Activated T-helper 1 cell treated with anti-CD3 and anti-CD28 coated beads, Interleukin-12 subunit alpha, Interleukin-12 subunit beta, Interleukin-2, Interleukin-4 antibody, amounts not matched to agents 30 ng/mL and 10 ng/mL and 1 ng/mL, durations not matched to agents 14 hours and 24 hours and 36 hours (primary cell): ENCODE measurements at regions not wholly inside any gene's neighbourhood (a gene's known extent, or its start where the extent isn't known, plus 50 kb on each side); places are given as distances from the start of the nearest gene placed in this dataset.

ENCODE experiments used
- DNase-seq: peaks from one replicate; pipeline ENCODE4 v3.0.0; 2021; ENCODE audit warnings: low spot score
- H3K27ac Mint-ChIP-seq: one replicate; pipeline ENCODE4 v1.8.0; 2021; ENCODE audit warnings: mild to moderate bottlenecking, mixed read lengths
- H3K27me3 Mint-ChIP-seq: one replicate; pipeline ENCODE4 v1.8.0; 2022; ENCODE audit warnings: mild to moderate bottlenecking, moderate library complexity, mixed read lengths; ENCODE audit not compliant: insufficient read depth
- H3K36me3 Mint-ChIP-seq: one replicate; pipeline ENCODE4 v1.8.0; 2021; ENCODE audit warnings: low read depth, mixed read lengths
- H3K4me1 Mint-ChIP-seq: one replicate; pipeline ENCODE4 v1.8.0; 2021; ENCODE audit warnings: low read depth, mixed read lengths
- H3K4me3 Mint-ChIP-seq: one replicate; pipeline ENCODE4 v1.8.0; 2021; ENCODE audit warnings: mild to moderate bottlenecking, moderate library complexity, mixed read lengths
- H3K9me3 Mint-ChIP-seq: one replicate; pipeline ENCODE4 v1.8.0; 2021; ENCODE audit warnings: mixed read lengths
- intact Hi-C: fragments of 100-400 bp; cut with micrococcal nuclease; formaldehyde crosslinking; loops from one replicate; pipeline ENCODE4 v1.15.1; 2024

GRCh38 chr1:8219530-8219929, 98.4 kb upstream of the SLC45A1 start:
- no peak overlapping the region for H3K4me3 Mint-ChIP-seq
- H3K27me3 Mint-ChIP-seq, result peaks cover 31% of the 10 kb centered on the region
- H3K36me3 Mint-ChIP-seq, result no peaks in the 10 kb centered on the region
- DNase-seq, result no peak
- peaks cover 4% of the 10 kb centered on the region for H3K4me1 Mint-ChIP-seq
- no peaks in the 10 kb centered on the region for H3K9me3 Mint-ChIP-seq
- no peak overlapping the region for H3K27ac Mint-ChIP-seq
- intact Hi-C loops, result no loop called here

- H3K27ac Mint-ChIP-seq, result no peak overlapping the region
- no peaks in the 10 kb centered on the region for H3K36me3 Mint-ChIP-seq
- peaks cover 31% of the 10 kb centered on the region for H3K27me3 Mint-ChIP-seq
- no peaks in the 10 kb centered on the region for H3K9me3 Mint-ChIP-seq
- intact Hi-C loops, result no loop called here
- H3K4me3 Mint-ChIP-seq, result peak overlapping the region; percentile 5
- peaks cover 4% of the 10 kb centered on the region for H3K4me1 Mint-ChIP-seq
- no peak for DNase-seq
Observed at GRCh38 chr1:8218351-8219092, 99.4 kb upstream of the SLC45A1 start.

- Mint-ChIP-seq H3K27ac (no peak overlapping the region), H3K4me1 (peaks cover 6% of the 10 kb centered on the region), H3K9me3 (no peaks in the 10 kb centered on the region), H3K4me3 (peak overlapping the region; percentile 45), H3K27me3 (peaks cover 31% of the 10 kb centered on the region), H3K36me3 (no peaks in the 10 kb centered on the region)
- intact Hi-C loops, result no loop called here
- DNase-seq, result no peak
Observed at GRCh38 chr1:8217809-8218208, 100.1 kb upstream of the SLC45A1 start.

DNA sequence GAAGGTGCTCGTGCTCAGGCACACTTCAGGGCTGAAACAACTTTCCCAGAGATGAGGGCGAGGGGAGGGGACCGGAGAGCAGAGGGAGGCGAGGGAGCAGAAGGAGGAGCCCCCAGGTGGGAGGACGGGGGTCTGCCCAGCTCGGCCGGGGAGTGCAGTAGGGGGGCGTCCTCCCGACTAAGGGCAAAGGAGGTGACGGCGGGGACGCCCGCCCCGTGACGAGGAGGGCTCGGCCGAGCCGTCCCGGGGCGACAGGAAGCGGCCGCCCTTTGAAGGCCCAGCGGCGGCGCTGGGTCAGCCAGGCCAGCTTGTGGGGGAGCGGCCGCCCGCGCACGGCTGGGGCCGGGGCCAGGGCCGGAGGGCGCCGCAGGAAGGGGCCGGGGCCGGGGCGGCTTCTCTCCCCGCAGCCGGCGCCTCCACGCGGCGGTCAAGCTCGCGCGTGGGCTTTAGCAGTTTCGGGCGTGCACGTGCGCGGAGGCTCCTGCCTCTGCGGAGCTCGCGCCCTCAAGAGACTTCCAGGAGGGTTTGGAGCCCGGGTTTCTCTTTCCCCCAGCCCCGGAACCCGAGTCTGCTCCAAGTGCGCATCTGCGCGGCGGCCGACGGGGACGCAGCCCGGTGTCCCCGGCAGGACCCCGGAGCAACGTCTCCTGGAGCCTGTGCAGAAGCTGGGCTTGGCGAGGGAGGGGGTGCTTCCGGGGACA, 100.8 kb upstream of the SLC45A1 start:
- Mint-ChIP-seq H3K4me1 (peaks cover 12% of the 10 kb centered on the region), H3K4me3 (peak overlapping the region; percentile 61), H3K9me3 (no peaks in the 10 kb centered on the region), H3K27me3 (peaks cover 34% of the 10 kb centered on the region), H3K36me3 (peaks cover 3% of the 10 kb centered on the region), H3K27ac (no peak overlapping the region)
- no peak for DNase-seq
- intact Hi-C loops, result no loop called here

DNA sequence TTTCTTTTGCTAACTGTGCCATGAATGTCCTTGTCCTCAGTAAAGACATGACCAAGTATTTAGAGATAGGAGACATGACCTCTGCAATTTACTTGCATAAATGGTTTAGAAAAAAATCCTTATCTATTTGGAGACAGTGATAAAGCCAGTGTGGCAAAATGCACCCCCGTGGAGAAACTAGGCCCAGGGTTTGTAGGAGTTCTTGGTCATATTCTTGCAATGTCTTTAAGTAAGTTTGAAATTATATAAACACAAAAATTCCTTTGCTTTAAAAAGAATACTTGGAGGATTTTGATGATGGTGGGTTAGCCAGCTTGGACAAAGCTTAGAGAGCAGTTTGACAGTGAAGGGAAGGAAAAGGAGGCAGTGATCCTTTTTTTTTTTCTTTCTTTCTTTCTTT, 101.9 kb upstream of the SLC45A1 start:
- intact Hi-C loops, result no loop called here
- Mint-ChIP-seq H3K4me3 (no peak overlapping the region), H3K4me1 (peaks cover 22% of the 10 kb centered on the region), H3K27me3 (peaks cover 35% of the 10 kb centered on the region), H3K9me3 (no peaks in the 10 kb centered on the region), H3K36me3 (peaks cover 4% of the 10 kb centered on the region), H3K27ac (no peak overlapping the region)
- DNase-seq, result no peak

DNA sequence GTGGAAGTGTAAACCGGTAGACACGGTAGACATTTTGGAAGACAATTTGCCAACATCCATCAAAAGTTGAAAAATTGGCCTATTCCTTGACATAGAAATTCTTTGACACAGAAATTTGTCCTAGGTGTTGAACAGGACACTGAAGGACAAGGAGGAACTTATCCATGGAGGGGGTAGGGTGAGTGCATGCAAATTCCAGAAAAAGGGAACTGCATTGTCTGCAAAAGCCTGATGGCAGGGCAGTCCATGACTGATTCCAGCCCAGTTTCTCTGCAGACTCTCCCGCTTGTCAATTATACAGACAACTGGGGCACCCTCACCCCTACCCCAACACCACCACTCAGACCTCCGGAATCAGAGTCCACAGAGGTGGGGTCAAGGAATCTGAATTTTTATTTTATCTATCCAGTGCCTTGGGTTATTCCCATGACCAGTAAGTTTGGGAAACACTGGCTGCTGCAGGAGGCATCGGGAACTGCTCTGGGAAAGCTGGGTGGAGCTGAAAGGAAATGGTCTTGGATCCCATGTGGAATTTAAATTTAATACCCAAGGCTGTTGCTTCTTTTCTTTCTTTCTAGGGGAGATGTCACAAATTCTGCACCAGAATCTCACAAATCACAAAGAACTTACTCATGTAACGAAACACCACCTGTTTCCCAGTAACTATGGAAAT, 103.3 kb upstream of the SLC45A1 start:
- Mint-ChIP-seq H3K36me3 (peaks cover 4% of the 10 kb centered on the region), H3K4me3 (no peak overlapping the region), H3K27me3 (peaks cover 28% of the 10 kb centered on the region), H3K4me1 (peaks cover 22% of the 10 kb centered on the region), H3K9me3 (no peaks in the 10 kb centered on the region), H3K27ac (no peak overlapping the region)
- DNase-seq, result no peak
- intact Hi-C loops, result no loop called here

- H3K9me3 Mint-ChIP-seq, result no peaks in the 10 kb centered on the region
- DNase-seq, result no peak
- no peak overlapping the region for H3K4me3 Mint-ChIP-seq
- no peak overlapping the region for H3K27ac Mint-ChIP-seq
- intact Hi-C loops, result no loop called here
- peaks cover 22% of the 10 kb centered on the region for H3K4me1 Mint-ChIP-seq
- H3K36me3 Mint-ChIP-seq, result peaks cover 4% of the 10 kb centered on the region
- H3K27me3 Mint-ChIP-seq, result peaks cover 29% of the 10 kb centered on the region
Observed at GRCh38 chr1:8213676-8214075, 104.2 kb upstream of the SLC45A1 start.

DNA sequence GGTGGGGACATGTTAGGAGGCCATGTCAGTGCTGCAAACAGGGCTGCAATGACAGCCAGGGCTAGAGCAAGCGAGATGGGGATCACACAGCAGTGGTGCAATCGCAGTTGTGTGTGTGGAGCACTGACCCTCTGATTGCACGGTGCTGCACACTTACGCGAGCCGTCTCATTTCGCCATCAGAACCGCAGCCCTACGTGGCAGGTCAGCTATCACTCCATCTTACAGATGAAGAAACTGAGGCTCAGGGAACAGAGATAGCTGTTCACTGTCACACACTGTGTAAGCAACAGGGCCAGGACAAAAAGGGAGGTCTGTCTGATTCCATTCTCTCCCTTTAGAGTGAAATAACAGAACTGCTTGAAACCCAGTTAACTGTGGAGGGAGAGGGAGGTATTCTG, 104.8 kb upstream of the SLC45A1 start:
- Mint-ChIP-seq H3K4me1 (peaks cover 22% of the 10 kb centered on the region), H3K27me3 (peaks cover 25% of the 10 kb centered on the region), H3K4me3 (no peak overlapping the region), H3K36me3 (peaks cover 4% of the 10 kb centered on the region), H3K9me3 (no peaks in the 10 kb centered on the region), H3K27ac (no peak overlapping the region)
- intact Hi-C loops, result no loop called here
- DNase-seq, result no peak

GRCh38 chr1:8212580-8213031, 105.3 kb upstream of the SLC45A1 start:
- intact Hi-C loops, result no loop called here
- Mint-ChIP-seq H3K27me3 (peaks cover 20% of the 10 kb centered on the region), H3K9me3 (no peaks in the 10 kb centered on the region), H3K36me3 (peaks cover 4% of the 10 kb centered on the region), H3K27ac (no peak overlapping the region), H3K4me1 (peaks cover 22% of the 10 kb centered on the region), H3K4me3 (no peak overlapping the region)
- no peak for DNase-seq

GRCh38 chr1:8211883-8212579, 105.9 kb upstream of the SLC45A1 start:
- Mint-ChIP-seq H3K4me1 (peaks cover 22% of the 10 kb centered on the region), H3K27ac (no peak overlapping the region), H3K9me3 (no peaks in the 10 kb centered on the region), H3K27me3 (peaks cover 20% of the 10 kb centered on the region), H3K36me3 (peaks cover 4% of the 10 kb centered on the region), H3K4me3 (peak overlapping the region; percentile 51)
- intact Hi-C loops, result no loop called here
- DNase-seq, result no peak

- peak overlapping the region; percentile 51 for H3K4me3 Mint-ChIP-seq
- peaks cover 4% of the 10 kb centered on the region for H3K36me3 Mint-ChIP-seq
- H3K27ac Mint-ChIP-seq, result no peak overlapping the region
- H3K4me1 Mint-ChIP-seq, result peaks cover 19% of the 10 kb centered on the region
- intact Hi-C loops, result no loop called here
- no peaks in the 10 kb centered on the region for H3K9me3 Mint-ChIP-seq
- DNase-seq, result no peak
- H3K27me3 Mint-ChIP-seq, result peaks cover 17% of the 10 kb centered on the region
Observed at GRCh38 chr1:8211251-8211882, 106.5 kb upstream of the SLC45A1 start.

GRCh38 chr1:8207202-8207601, 110.7 kb upstream of the SLC45A1 start:
- H3K27ac Mint-ChIP-seq, result no peak overlapping the region
- no peak overlapping the region for H3K4me3 Mint-ChIP-seq
- peaks cover 1% of the 10 kb centered on the region for H3K36me3 Mint-ChIP-seq
- intact Hi-C loops, result no loop called here
- no peaks in the 10 kb centered on the region for H3K9me3 Mint-ChIP-seq
- H3K4me1 Mint-ChIP-seq, result peaks cover 11% of the 10 kb centered on the region
- peaks cover 10% of the 10 kb centered on the region for H3K27me3 Mint-ChIP-seq
- DNase-seq, result no peak
